ENCODE measurements at regions not wholly inside any gene's neighbourhood (a gene's known extent, or its start where the extent isn't known, plus 50 kb on each side); places are given as distances from the start of the nearest gene placed in this dataset.

GRCh38 chr15:93780073-93780472 is 451.3 kb upstream of the MCTP2 start (continued):
- TF ChIP-seq JUND (IDR thresholded peaks at IDR 0.05; ENCODE audit: low read length) (no peak), USF2 (IDR thresholded peaks at IDR 0.05; ENCODE audit: low read length) (no peak)

All from H1 (cell line).